GM12878 (cell line): ENCODE measurements at regions not wholly inside any gene's neighbourhood (a gene's known extent, or its start where the extent isn't known, plus 50 kb on each side); places are given as distances from the start of the nearest gene placed in this dataset.

Experiments used
- ATAC-seq: fragments of 200-7000 bp; cut with Tn5 transposase; 3 replicates; pipeline ENCODE4 v1.9.1; 2020; ENCODE audit warnings: mild to moderate bottlenecking, moderate library complexity
- BruUV-seq: library from RNA; stranded (reverse); fragments of 400-500 nt; replicated peaks from 2 replicates; lab custom pipeline; 2021; lab: Mats Ljungman, UMichigan
- CTCF ChIA-PET: fragments of 300-600 bp; sonication (Branson Sonifier 250); formaldehyde crosslinking; extraction: SDS; loops from one replicate; lab custom pipeline; 2021; ENCODE audit warnings: inconsistent platforms; lab: Yijun Ruan, JAX
- POLR2A ChIA-PET: fragments of 350-600 bp; formaldehyde crosslinking; extraction: SDS; loops from one replicate; lab custom pipeline; 2021; ENCODE audit warnings: inconsistent platforms; lab: Charles Lee
- RAD21 ChIA-PET: fragments of 300-600 bp; sonication (Branson Sonifier 250); formaldehyde crosslinking; loops from one replicate; lab custom pipeline; 2023; ENCODE audit warnings: antibody characterized with exemption; ENCODE audit not compliant: unreplicated experiment; lab: Charles Lee
- SMC1A ChIA-PET: fragments of 300-600 bp; sonication (Branson Sonifier 250); formaldehyde crosslinking; loops from one replicate; lab custom pipeline; 2023; ENCODE audit not compliant: unreplicated experiment, uncharacterized antibody; lab: Charles Lee
- DNase-seq: peaks from one replicate; pipeline ENCODE4 v3.0.0-alpha.2; 2011; ENCODE audit warnings: low read depth, low spot score
- FAIRE-seq: peaks from 3 replicates; lab custom pipeline; 2011; peaks lifted over from hg19 to GRCh38; lab: Jason Lieb, UNC
- H2AFZ ChIP-seq: 2 replicates; pipeline ENCODE4 v1.6.0; 2011; ENCODE audit warnings: low read depth, low read length, control low read depth; ENCODE audit not compliant: control insufficient read depth
- H3K27ac ChIP-seq: 2 replicates; pipeline ENCODE4 v1.5.1; 2011; ENCODE audit warnings: control low read depth; ENCODE audit not compliant: control insufficient read depth, insufficient read depth
- H3K27me3 ChIP-seq, 2 experiments: replicated peaks in 1 of 2; 2 replicates each; pipeline versions ENCODE4 v1.6.0 to v1.6.1; 2011; ENCODE audit warnings: low read length in 1 of 2; ENCODE audit not compliant: control insufficient read depth in 2 of 2, insufficient read depth in 2 of 2
- H3K36me3 ChIP-seq, 2 experiments: 2 replicates each; pipeline ENCODE4 v1.5.1; 2011; ENCODE audit warnings: low read length in 1 of 2; ENCODE audit not compliant: control insufficient read depth in 2 of 2, insufficient read depth in 2 of 2
- H3K4me1 ChIP-seq: 2 replicates; pipeline ENCODE4 v1.6.1; 2011; ENCODE audit warnings: mild to moderate bottlenecking, low read length, moderate library complexity, mixed read lengths; ENCODE audit not compliant: control insufficient read depth, insufficient read depth
- H3K4me2 ChIP-seq: 2 replicates; pipeline ENCODE4 v1.6.0; 2011; ENCODE audit warnings: control low read depth; ENCODE audit not compliant: control insufficient read depth, insufficient read depth
- H3K4me3 ChIP-seq: fragments of 200-600 bp; sonication (generic); 2 replicates; pipeline ENCODE4 v1.5.1; 2016
- H3K79me2 ChIP-seq: 2 replicates; pipeline ENCODE4 v1.6.0; 2011; ENCODE audit warnings: low read length; ENCODE audit not compliant: control insufficient read depth, insufficient read depth
- H3K9ac ChIP-seq: 2 replicates; pipeline ENCODE4 v1.8.0; 2011; ENCODE audit warnings: low read length, control low read depth, mixed read lengths; ENCODE audit not compliant: control insufficient read depth, insufficient read depth
- H3K9me3 ChIP-seq: replicated peaks from 3 replicates; pipeline ENCODE4 v1.5.1; 2011; ENCODE audit warnings: mild to moderate bottlenecking, low read length; ENCODE audit not compliant: control insufficient read depth, insufficient read depth
- H4K20me1 ChIP-seq: 2 replicates; pipeline ENCODE4 v1.6.0; 2011; ENCODE audit not compliant: control insufficient read depth, insufficient read depth
- ASH2L ChIP-seq: fragments of 300-600, 200-600 bp; sonication (generic); IDR thresholded peaks from 2 replicates; pipeline ENCODE4 v1.6.1; 2017; ENCODE audit warnings: low read depth, mild to moderate bottlenecking, borderline replicate concordance
- BACH1 ChIP-seq: fragments of 450-650 bp; IDR thresholded peaks from 2 replicates; pipeline ENCODE4 v1.6.1; 2017; ENCODE audit warnings: mild to moderate bottlenecking, borderline replicate concordance
- ETV6 ChIP-seq, 2 experiments: fragments of 450-650 bp in 1 of 2; IDR thresholded peaks in 1 of 2; conservative IDR thresholded peaks in 1 of 2; 2 replicates each; pipeline ENCODE4 v1.6.1; 2014; ENCODE audit warnings: antibody characterized with exemption in 1 of 2, borderline replicate concordance in 1 of 2, low read depth in 1 of 2, mild to moderate bottlenecking in 1 of 2, moderate library complexity in 1 of 2
- TCF7 ChIP-seq: IDR thresholded peaks from 2 replicates; pipeline ENCODE4 v1.6.1; 2014; ENCODE audit warnings: antibody characterized with exemption, borderline replicate concordance
- ZNF24 ChIP-seq: fragments of 450-650 bp; IDR thresholded peaks from 2 replicates; pipeline ENCODE4 v1.6.1; 2017; ENCODE audit warnings: antibody characterized with exemption, mild to moderate bottlenecking
- ZNF622 ChIP-seq: fragments of 450-650 bp; IDR thresholded peaks from 2 replicates; pipeline ENCODE4 v1.6.1; 2017; ENCODE audit warnings: mild to moderate bottlenecking, inconsistent platforms
- WGBS: methylation state at CpG from one replicate; pipeline ENCODE4 v1.1.6; 2016; ENCODE audit warnings: low lambda C conversion rate; ENCODE audit not compliant: insufficient replicate concordance, insufficient coverage; ENCODE audit errors: missing lambda C conversion rate; 5-methylcytosine and 5-hydroxymethylcytosine counted together
- in situ Hi-C: fragments of 300-500 bp; cut with MboI; formaldehyde crosslinking; loops from 9 replicates; pipeline ENCODE4 v1.14.3; 2018; ENCODE audit warnings: mixed read lengths
- intact Hi-C: fragments of 100-400 bp; cut with micrococcal nuclease; formaldehyde crosslinking; loops from one replicate; pipeline ENCODE4 v1.14.2; 2022; ENCODE audit not compliant: unreplicated experiment
- TF ChIP-seq, protein P1 (sequence below): fragments of 150-350 bp; IDR thresholded peaks from 2 replicates; pipeline ENCODE4 v1.6.1; 2016; ENCODE audit warnings: low read depth, low read length

DNA sequence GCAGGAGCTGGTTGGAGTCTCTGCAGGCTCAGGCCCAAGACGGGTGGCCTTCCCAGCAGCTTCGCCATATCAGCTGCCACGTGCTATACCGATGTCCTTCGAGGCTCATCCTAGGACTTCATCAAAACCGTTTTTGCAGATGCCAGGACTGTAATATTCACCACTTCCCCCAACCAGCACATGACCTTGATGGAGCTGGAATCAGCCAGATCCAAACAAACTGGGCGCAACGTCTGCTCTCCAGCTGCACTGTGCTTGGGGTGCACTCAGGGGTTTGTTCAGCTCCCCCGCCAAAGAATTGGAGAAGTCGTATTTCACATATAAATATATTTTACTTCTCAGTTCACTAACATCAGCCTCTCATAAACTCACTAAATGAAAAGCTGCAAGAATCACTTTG, 149.5 kb upstream of the DIO3 start (continued):
- TF ChIP-seq, protein P1, sequence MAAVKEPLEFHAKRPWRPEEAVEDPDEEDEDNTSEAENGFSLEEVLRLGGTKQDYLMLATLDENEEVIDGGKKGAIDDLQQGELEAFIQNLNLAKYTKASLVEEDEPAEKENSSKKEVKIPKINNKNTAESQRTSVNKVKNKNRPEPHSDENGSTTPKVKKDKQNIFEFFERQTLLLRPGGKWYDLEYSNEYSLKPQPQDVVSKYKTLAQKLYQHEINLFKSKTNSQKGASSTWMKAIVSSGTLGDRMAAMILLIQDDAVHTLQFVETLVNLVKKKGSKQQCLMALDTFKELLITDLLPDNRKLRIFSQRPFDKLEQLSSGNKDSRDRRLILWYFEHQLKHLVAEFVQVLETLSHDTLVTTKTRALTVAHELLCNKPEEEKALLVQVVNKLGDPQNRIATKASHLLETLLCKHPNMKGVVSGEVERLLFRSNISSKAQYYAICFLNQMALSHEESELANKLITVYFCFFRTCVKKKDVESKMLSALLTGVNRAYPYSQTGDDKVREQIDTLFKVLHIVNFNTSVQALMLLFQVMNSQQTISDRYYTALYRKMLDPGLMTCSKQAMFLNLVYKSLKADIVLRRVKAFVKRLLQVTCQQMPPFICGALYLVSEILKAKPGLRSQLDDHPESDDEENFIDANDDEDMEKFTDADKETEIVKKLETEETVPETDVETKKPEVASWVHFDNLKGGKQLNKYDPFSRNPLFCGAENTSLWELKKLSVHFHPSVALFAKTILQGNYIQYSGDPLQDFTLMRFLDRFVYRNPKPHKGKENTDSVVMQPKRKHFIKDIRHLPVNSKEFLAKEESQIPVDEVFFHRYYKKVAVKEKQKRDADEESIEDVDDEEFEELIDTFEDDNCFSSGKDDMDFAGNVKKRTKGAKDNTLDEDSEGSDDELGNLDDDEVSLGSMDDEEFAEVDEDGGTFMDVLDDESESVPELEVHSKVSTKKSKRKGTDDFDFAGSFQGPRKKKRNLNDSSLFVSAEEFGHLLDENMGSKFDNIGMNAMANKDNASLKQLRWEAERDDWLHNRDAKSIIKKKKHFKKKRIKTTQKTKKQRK, result no peak
- TF ChIP-seq ZNF24 (no peak), TCF7 (no peak), ZNF622 (no peak), ETV6 (conservative IDR thresholded peaks at IDR 0.05 in 1 of 2, IDR thresholded peaks at IDR 0.05 in 1 of 2; ENCODE audit: borderline replicate concordance in 1 of 2, low read depth in 1 of 2) (no peak)

DNA sequence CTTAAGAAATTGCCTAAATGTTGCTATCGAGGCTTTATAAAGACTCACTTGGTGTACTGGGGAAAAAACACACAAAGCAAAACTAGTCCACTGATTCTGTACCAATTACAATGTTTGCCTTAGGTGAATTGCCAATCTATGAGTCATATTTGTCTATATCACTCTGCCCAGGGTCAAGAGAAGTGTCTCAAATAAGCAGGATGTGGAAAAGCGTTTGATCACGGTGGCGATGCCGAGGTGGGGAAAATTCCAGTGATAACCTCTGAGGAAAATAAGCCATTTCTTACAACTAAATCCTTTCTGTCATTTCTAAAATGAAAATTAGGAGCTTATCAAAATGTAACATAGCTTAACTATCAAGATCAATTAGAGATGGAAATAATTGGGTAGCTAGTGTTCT, 148.6 kb upstream of the DIO3 start:
- no peak overlapping the region for H2AFZ ChIP-seq
- WGBS, result 52% methylated on average over 5 of the region's 5 CpGs

More for the DNA sequence above, 148.6 kb upstream of the DIO3 start:
- no peaks in the 10 kb centered on the region for H3K79me2 ChIP-seq
- H3K27ac ChIP-seq, result no peak overlapping the region
- H4K20me1 ChIP-seq, result no peaks in the 10 kb centered on the region
- no peaks in the 10 kb centered on the region for H3K27me3 ChIP-seq
- no peak overlapping the region for H3K4me2 ChIP-seq
- no peaks in the 10 kb centered on the region for H3K4me1 ChIP-seq
- no TSS peak for BruUV-seq
- no peak overlapping the region for H3K9ac ChIP-seq
- ChIA-PET RAD21 (no interaction called here), CTCF (no interaction called here), SMC1A (interaction anchor here (0.5 kb wide), 1 partner anchor 256 kb away, joined by 3 read pairs; no protein-coding TSS in a partner anchor), POLR2A (no interaction called here)
- DNase-seq (no peak), ATAC-seq (no peak)
- in situ Hi-C loops (no loop called here), intact Hi-C loops (no loop called here)
- no peaks in the 10 kb centered on the region for H3K36me3 ChIP-seq
- H3K9me3 ChIP-seq, result no peaks in the 10 kb centered on the region
- TF ChIP-seq BACH1 (no peak), ASH2L (no peak)
- TF ChIP-seq, protein P1, result no peak
- TF ChIP-seq, all 136 proteins: peak for 0
- H3K4me3 ChIP-seq, result no peak overlapping the region
- FAIRE-seq, result no peak
